IMR-90 (cell line): ENCODE measurements at regions not wholly inside any gene's neighbourhood (a gene's known extent, or its start where the extent isn't known, plus 50 kb on each side); places are given as distances from the start of the nearest gene placed in this dataset.

Experiments used
- ATAC-seq: fragments of 200-7000 bp; cut with Tn5 transposase; 2 replicates; pipeline ENCODE4 v1.9.1; 2020; ENCODE audit warnings: low read depth, mild to moderate bottlenecking, moderate library complexity
- BruUV-seq: library from RNA; stranded (reverse); fragments of 400-500 nt; replicated peaks from 2 replicates; lab custom pipeline; 2021; lab: Mats Ljungman, UMichigan
- CTCF ChIA-PET: fragments of 300-600 bp; formaldehyde crosslinking; extraction: SDS; loops from one replicate; lab custom pipeline; 2021; ENCODE audit warnings: antibody characterized with exemption; lab: Yijun Ruan, JAX
- POLR2A ChIA-PET: fragments of 300-600 bp; sonication (Branson Sonifier 250); formaldehyde crosslinking; loops from one replicate; lab custom pipeline; 2022; ENCODE audit warnings: antibody characterized with exemption; ENCODE audit not compliant: unreplicated experiment; lab: Charles Lee
- DNase-seq: peaks from one replicate; pipeline ENCODE4 v3.0.0; 2013
- H2AFZ ChIP-seq: replicated peaks from 2 replicates; pipeline ENCODE3; 2013; ENCODE audit warnings: low read length, mild to moderate bottlenecking; ENCODE audit not compliant: poor library complexity
- H2AK5ac ChIP-seq: 2 replicates; pipeline ENCODE4 v1.6.1; 2013; ENCODE audit warnings: low read depth, low read length, inconsistent platforms
- H2AK9ac ChIP-seq: replicated peaks from 2 replicates; pipeline ENCODE3; 2013; ENCODE audit warnings: mild to moderate bottlenecking, low read depth, low read length, moderate library complexity; ENCODE audit not compliant: poor library complexity
- H2BK120ac ChIP-seq: 2 replicates; pipeline ENCODE4 v1.6.1; 2013; ENCODE audit warnings: low read depth, low read length, inconsistent platforms
- H2BK15ac ChIP-seq: 3 replicates; pipeline ENCODE4 v1.6.1; 2013; ENCODE audit warnings: low read depth, low read length, inconsistent platforms
- H2BK20ac ChIP-seq: 2 replicates; pipeline ENCODE4 v1.6.1; 2013; ENCODE audit warnings: low read depth, mild to moderate bottlenecking, inconsistent platforms, low read length, moderate library complexity
- H2BK5ac ChIP-seq: 2 replicates; pipeline ENCODE4 v1.6.1; 2013; ENCODE audit warnings: mild to moderate bottlenecking, low read depth, low read length, inconsistent platforms; ENCODE audit not compliant: poor library complexity, severe bottlenecking
- H3K14ac ChIP-seq: replicated peaks from 2 replicates; pipeline ENCODE4 v1.6.1; 2013; ENCODE audit warnings: low read depth, low read length, inconsistent platforms
- H3K18ac ChIP-seq: 2 replicates; pipeline ENCODE4 v1.6.1; 2013; ENCODE audit warnings: low read depth, low read length, control low read depth
- H3K23ac ChIP-seq: 2 replicates; pipeline ENCODE4 v1.6.1; 2013; ENCODE audit warnings: low read depth, low read length, inconsistent platforms
- H3K27ac ChIP-seq: 2 replicates; pipeline ENCODE4 v1.5.1; 2013; ENCODE audit warnings: mild to moderate bottlenecking, control low read depth, low read length; ENCODE audit not compliant: insufficient read depth
- H3K27me3 ChIP-seq: 2 replicates; pipeline ENCODE4 v1.6.1; 2013; ENCODE audit warnings: low read length; ENCODE audit not compliant: control insufficient read depth, insufficient read depth
- H3K36me3 ChIP-seq: 2 replicates; pipeline ENCODE4 v1.6.1; 2013; ENCODE audit warnings: low read length, mixed read lengths; ENCODE audit not compliant: control insufficient read depth, insufficient read depth
- H3K4ac ChIP-seq: 2 replicates; pipeline ENCODE4 v1.6.1; 2013; ENCODE audit warnings: low read depth, low read length, inconsistent platforms
- H3K4me1 ChIP-seq: 2 replicates; pipeline ENCODE4 v1.6.1; 2013; ENCODE audit warnings: low read length, mixed read lengths; ENCODE audit not compliant: control insufficient read depth, insufficient read depth
- H3K4me2 ChIP-seq: 2 replicates; pipeline ENCODE4 v1.6.1; 2013; ENCODE audit warnings: low read depth, mild to moderate bottlenecking, control low read depth, low read length, moderate library complexity
- H3K4me3 ChIP-seq: 2 replicates; pipeline ENCODE4 v1.5.1; 2013; ENCODE audit warnings: low read depth, mild to moderate bottlenecking, control low read depth, low read length, moderate library complexity; ENCODE audit not compliant: insufficient read depth
- H3K56ac ChIP-seq: 2 replicates; pipeline ENCODE4 v1.6.1; 2013; ENCODE audit warnings: low read length, inconsistent platforms; ENCODE audit not compliant: insufficient read depth; ENCODE audit errors: extremely low read depth
- H3K79me1 ChIP-seq, 2 experiments: 2 replicates each; pipeline ENCODE4 v1.6.1; 2013; ENCODE audit warnings: low read length in 2 of 2, inconsistent platforms in 1 of 2, low read depth in 1 of 2
- H3K9ac ChIP-seq: 2 replicates; pipeline ENCODE4 v1.6.1; 2013; ENCODE audit warnings: low read depth, low read length, control low read depth
- H3K9me1 ChIP-seq: 2 replicates; pipeline ENCODE4 v1.6.1; 2013; ENCODE audit warnings: low read length, inconsistent platforms; ENCODE audit not compliant: insufficient read depth
- H3K9me3 ChIP-seq: 2 replicates; pipeline ENCODE4 v1.6.1; 2013; ENCODE audit warnings: low read length; ENCODE audit not compliant: control insufficient read depth, insufficient read depth
- H4K20me1 ChIP-seq: 2 replicates; pipeline ENCODE4 v1.6.1; 2013; ENCODE audit warnings: low read length, inconsistent platforms; ENCODE audit not compliant: insufficient read depth
- H4K5ac ChIP-seq: 2 replicates; pipeline ENCODE4 v1.6.1; 2013; ENCODE audit warnings: mild to moderate bottlenecking, low read depth, low read length, control low read depth
- H4K8ac ChIP-seq, 2 experiments: 2 replicates each; pipeline ENCODE4 v1.6.1; 2013; ENCODE audit warnings: low read depth in 2 of 2, low read length in 2 of 2, control low read depth in 1 of 2, inconsistent platforms in 1 of 2
- H4K91ac ChIP-seq: 2 replicates; pipeline ENCODE4 v1.6.1; 2013; ENCODE audit warnings: low read depth, low read length, inconsistent platforms; ENCODE audit not compliant: insufficient read depth
- BHLHE40 ChIP-seq: fragments of 150-350 bp; IDR thresholded peaks from 2 replicates; pipeline ENCODE4 v1.6.1; 2016; ENCODE audit warnings: mild to moderate bottlenecking, low read depth, low read length
- CEBPB ChIP-seq: IDR thresholded peaks from 2 replicates; pipeline ENCODE4 v1.6.1; 2012; ENCODE audit warnings: low read depth, low read length, improper control_type of control experiment
- CHD1 ChIP-seq: IDR thresholded peaks from 2 replicates; pipeline ENCODE4 v1.6.1; 2012; ENCODE audit warnings: low read depth, low read length, improper control_type of control experiment
- CTCF ChIP-seq: conservative IDR thresholded peaks from 2 replicates; pipeline ENCODE4 v1.5.1; 2012; ENCODE audit warnings: mild to moderate bottlenecking, low read depth, low read length, improper control_type of control experiment
- ELK1 ChIP-seq: fragments of 150-350 bp; IDR thresholded peaks from 2 replicates; pipeline ENCODE4 v1.6.1; 2016; ENCODE audit warnings: low read depth, mild to moderate bottlenecking, low read length, moderate library complexity, borderline replicate concordance
- FOS ChIP-seq: fragments of 150-350 bp; IDR thresholded peaks from 2 replicates; pipeline ENCODE4 v1.6.1; 2016; ENCODE audit warnings: low read depth, low read length
- MAFK ChIP-seq: IDR thresholded peaks from 2 replicates; pipeline ENCODE4 v1.6.1; 2012; ENCODE audit warnings: low read depth, low read length, improper control_type of control experiment
- MAZ ChIP-seq: IDR thresholded peaks from 2 replicates; pipeline ENCODE4 v1.6.1; 2012; ENCODE audit warnings: low read depth, mild to moderate bottlenecking, low read length, improper control_type of control experiment, moderate library complexity, borderline replicate concordance
- MXI1 ChIP-seq: IDR thresholded peaks from 2 replicates; pipeline ENCODE4 v1.6.1; 2012; ENCODE audit warnings: low read depth, mild to moderate bottlenecking, low read length, moderate library complexity, borderline replicate concordance
- NFE2L2 ChIP-seq: fragments of 150-350 bp; IDR thresholded peaks from 2 replicates; pipeline ENCODE4 v1.6.1; 2016; ENCODE audit warnings: low read depth, mild to moderate bottlenecking, low read length
- POLR2A ChIP-seq: IDR thresholded peaks from 2 replicates; pipeline ENCODE4 v1.6.1; 2012; ENCODE audit warnings: mild to moderate bottlenecking, low read depth, low read length
- RAD21 ChIP-seq: IDR thresholded peaks from 2 replicates; pipeline ENCODE4 v1.6.1; 2012; ENCODE audit warnings: low read length, improper control_type of control experiment
- RCOR1 ChIP-seq: IDR thresholded peaks from 2 replicates; pipeline ENCODE4 v1.6.1; 2012; ENCODE audit warnings: mild to moderate bottlenecking, low read length, improper control_type of control experiment; ENCODE audit not compliant: insufficient replicate concordance
- RFX5 ChIP-seq: IDR thresholded peaks from 2 replicates; pipeline ENCODE4 v1.8.0; 2012; ENCODE audit warnings: low read depth, mild to moderate bottlenecking, low read length, moderate library complexity
- SMC3 ChIP-seq: fragments of 150-350 bp; IDR thresholded peaks from 2 replicates; pipeline ENCODE4 v1.6.1; 2016; ENCODE audit warnings: low read depth, mild to moderate bottlenecking, antibody characterized with exemption, low read length, moderate library complexity
- USF2 ChIP-seq: fragments of 150-350 bp; IDR thresholded peaks from 2 replicates; pipeline ENCODE4 v1.6.1; 2017; ENCODE audit warnings: mild to moderate bottlenecking, antibody characterized with exemption, low read length, low read depth
- WGBS, 2 experiments: methylation state at CpG; one replicate each; pipeline versions ENCODE4 v1.1.5 to v1.1.7; 2013; ENCODE audit warnings: missing lambda C conversion rate in 2 of 2; ENCODE audit not compliant: insufficient read length in 1 of 2; ENCODE audit errors: extremely low coverage in 2 of 2; 5-methylcytosine and 5-hydroxymethylcytosine counted together
- dilution Hi-C: fragments of 300-500 bp; cut with HindIII; formaldehyde crosslinking; loops from one replicate; pipeline ENCODE4 v1.14.3; 2018; ENCODE audit warnings: low sequenced_read_pairs; ENCODE audit not compliant: unreplicated experiment
- in situ Hi-C: fragments of 300-500 bp; cut with MboI; formaldehyde crosslinking; loops from 3 replicates; pipeline ENCODE4 v1.14.3; 2019; ENCODE audit warnings: low sequenced_read_pairs, inconsistent platforms, mixed read lengths
- intact Hi-C: fragments of 100-400 bp; cut with micrococcal nuclease; formaldehyde crosslinking; loops from 2 replicates; pipeline ENCODE4 v1.10.0; 2022

- CTCF ChIA-PET, result interaction anchor here (0.7 kb wide), 1 partner anchor 10 kb away, joined by 3 read pairs; no protein-coding TSS in a partner anchor
Measured at GRCh38 chr2:234242459-234242836, 191.9 kb downstream of the SPP2 start.

More at GRCh38 chr2:234242459-234242836, 191.9 kb downstream of the SPP2 start:
- TF ChIP-seq USF2, result no peak
- TF ChIP-seq BHLHE40, result no peak
- no peak for TF ChIP-seq POLR2A
- no peak for TF ChIP-seq CTCF
- TF ChIP-seq CEBPB, result no peak
- TF ChIP-seq RCOR1, result no peak
- TF ChIP-seq NFE2L2, result no peak
- no peak for TF ChIP-seq MXI1
- no peak for TF ChIP-seq MAFK
- no peak for TF ChIP-seq CHD1
- no peak for TF ChIP-seq ELK1
- TF ChIP-seq RAD21, result no peak
- TF ChIP-seq MAZ, result no peak
- no peak for TF ChIP-seq SMC3
- TF ChIP-seq FOS, result no peak
- no peak for TF ChIP-seq RFX5
- H3K79me1 ChIP-seq, result no peaks in the 10 kb centered on the region
- no peak overlapping the region for H3K56ac ChIP-seq
- H2BK20ac ChIP-seq, result no peak overlapping the region
- H4K8ac ChIP-seq, result no peak overlapping the region
- H3K9me3 ChIP-seq, result no peaks in the 10 kb centered on the region
- no peak overlapping the region for H2AK5ac ChIP-seq
- no peak overlapping the region for H3K9ac ChIP-seq
- ATAC-seq (no peak), DNase-seq (no peak)
- H3K4me2 ChIP-seq, result no peak overlapping the region
- peaks cover 10% of the 10 kb centered on the region for H3K4me1 ChIP-seq
- in situ Hi-C loops, result no loop called here
- no peak overlapping the region for H3K14ac ChIP-seq
- intact Hi-C loops, result no loop called here
- H3K4me3 ChIP-seq, result no peak overlapping the region
- no peak overlapping the region for H3K27ac ChIP-seq
- H3K9me1 ChIP-seq, result no peaks in the 10 kb centered on the region
- no peak overlapping the region for H4K91ac ChIP-seq
- H3K36me3 ChIP-seq, result no peaks in the 10 kb centered on the region
- no peak overlapping the region for H3K18ac ChIP-seq
- no peak overlapping the region for H3K23ac ChIP-seq
- no peak overlapping the region for H2BK120ac ChIP-seq
- H2AFZ ChIP-seq, result no peak overlapping the region
- no peak overlapping the region for H4K5ac ChIP-seq
- no peak overlapping the region for H2AK9ac ChIP-seq
- no peak overlapping the region for H3K4ac ChIP-seq
- H2BK5ac ChIP-seq, result no peak overlapping the region
- POLR2A ChIA-PET, result interaction anchor here (0.6 kb wide), 2 partner anchors 46 to 306 kb away, joined by 3 to 7 read pairs; no protein-coding TSS in a partner anchor
- H4K20me1 ChIP-seq, result no peaks in the 10 kb centered on the region
- no peak overlapping the region for H2BK15ac ChIP-seq
- dilution Hi-C loops, result no loop called here
- WGBS, 2 experiments, result no CpG with 5 or more reads among the region's 3 CpGs
- H3K27me3 ChIP-seq, result no peaks in the 10 kb centered on the region
- BruUV-seq, result no TSS peak
